ENCODE measurements at regions not wholly inside any gene's neighbourhood (a gene's known extent, or its start where the extent isn't known, plus 50 kb on each side); places are given as distances from the start of the nearest gene placed in this dataset.

DNA sequence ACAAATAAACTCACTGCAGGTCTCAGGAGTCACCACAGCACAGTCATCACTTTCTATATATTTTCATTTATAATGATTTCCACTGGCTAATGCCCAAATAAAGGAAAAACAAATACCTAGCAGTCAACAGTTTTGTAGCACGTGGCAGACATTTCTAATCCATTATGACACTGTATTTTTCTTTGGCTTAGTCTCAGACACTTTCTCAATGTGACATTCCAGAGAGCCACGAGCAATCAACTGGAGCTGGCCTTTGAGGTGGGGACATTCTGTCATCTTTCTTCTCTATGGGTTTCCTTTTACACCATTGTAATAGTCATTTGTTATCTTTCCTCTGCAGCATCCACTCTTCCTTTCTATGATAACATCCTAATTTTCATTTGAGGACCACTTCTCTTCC lies 119.7 kb downstream of the WNT5A start:
- TF ChIP-seq, protein P1, sequence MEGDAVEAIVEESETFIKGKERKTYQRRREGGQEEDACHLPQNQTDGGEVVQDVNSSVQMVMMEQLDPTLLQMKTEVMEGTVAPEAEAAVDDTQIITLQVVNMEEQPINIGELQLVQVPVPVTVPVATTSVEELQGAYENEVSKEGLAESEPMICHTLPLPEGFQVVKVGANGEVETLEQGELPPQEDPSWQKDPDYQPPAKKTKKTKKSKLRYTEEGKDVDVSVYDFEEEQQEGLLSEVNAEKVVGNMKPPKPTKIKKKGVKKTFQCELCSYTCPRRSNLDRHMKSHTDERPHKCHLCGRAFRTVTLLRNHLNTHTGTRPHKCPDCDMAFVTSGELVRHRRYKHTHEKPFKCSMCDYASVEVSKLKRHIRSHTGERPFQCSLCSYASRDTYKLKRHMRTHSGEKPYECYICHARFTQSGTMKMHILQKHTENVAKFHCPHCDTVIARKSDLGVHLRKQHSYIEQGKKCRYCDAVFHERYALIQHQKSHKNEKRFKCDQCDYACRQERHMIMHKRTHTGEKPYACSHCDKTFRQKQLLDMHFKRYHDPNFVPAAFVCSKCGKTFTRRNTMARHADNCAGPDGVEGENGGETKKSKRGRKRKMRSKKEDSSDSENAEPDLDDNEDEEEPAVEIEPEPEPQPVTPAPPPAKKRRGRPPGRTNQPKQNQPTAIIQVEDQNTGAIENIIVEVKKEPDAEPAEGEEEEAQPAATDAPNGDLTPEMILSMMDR (conservative IDR thresholded peaks at IDR 0.05) = no peak
- no peak overlapping the region for H3K27ac ChIP-seq

DNA sequence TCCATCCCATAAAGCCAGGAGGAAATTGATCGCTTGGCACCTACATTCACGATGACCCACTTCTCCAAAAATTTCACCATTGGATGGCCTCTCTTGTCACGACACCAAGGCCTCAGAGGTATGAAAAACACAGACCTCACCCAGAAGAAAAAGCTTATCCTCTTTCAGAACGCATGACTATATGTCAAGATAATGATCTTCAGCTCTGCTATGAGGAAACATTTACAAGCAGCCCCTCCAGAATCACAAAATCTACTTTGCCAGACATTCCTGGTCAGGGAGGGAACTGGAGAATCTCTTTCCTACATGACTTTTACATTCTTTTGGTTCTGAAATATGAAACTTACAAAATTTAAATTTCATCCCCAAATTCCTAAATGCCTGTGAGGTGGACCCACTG lies 122.7 kb downstream of the WNT5A start:
- H3K27ac ChIP-seq = no peak overlapping the region
- TF ChIP-seq, protein P1 (conservative IDR thresholded peaks at IDR 0.05) = no peak

DNA sequence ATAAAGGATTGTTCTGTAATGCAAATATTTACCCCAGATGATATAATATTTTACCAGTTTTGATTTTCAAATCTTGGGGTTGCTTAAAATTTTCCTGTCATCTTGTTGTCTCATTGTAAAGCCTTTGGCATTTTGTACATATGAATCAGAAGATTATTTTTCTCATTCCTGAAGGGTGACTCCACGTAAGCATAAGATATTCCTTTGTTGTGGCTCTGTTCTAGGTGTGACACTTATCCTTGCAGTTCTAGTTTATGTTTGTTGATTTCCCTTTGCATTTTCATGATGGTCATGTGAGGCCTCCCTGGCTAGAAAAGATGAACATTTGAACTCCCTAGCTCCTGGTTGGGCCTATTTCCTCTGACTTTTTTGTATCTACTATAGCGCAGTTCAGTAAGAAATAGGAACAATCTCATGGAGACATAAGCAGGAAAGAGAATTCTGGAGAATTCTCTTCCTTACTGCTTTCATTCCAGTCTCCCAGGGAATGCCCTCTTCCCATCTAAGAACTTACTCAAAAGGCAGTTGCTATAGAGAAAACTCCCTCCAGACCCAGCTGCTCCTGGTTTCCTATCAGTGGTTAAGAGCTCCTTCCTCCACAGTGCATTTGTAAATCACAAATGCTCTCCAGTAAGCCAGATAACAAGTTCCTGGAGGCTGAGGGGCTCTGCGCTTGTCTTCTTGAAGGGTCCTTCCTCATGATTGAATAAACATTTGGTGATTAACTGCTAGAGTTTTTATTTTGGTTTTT lies 124.7 kb downstream of the WNT5A start:
- H3K27ac ChIP-seq = no peak overlapping the region
- TF ChIP-seq, protein P1 (conservative IDR thresholded peaks at IDR 0.05) = no peak

DNA sequence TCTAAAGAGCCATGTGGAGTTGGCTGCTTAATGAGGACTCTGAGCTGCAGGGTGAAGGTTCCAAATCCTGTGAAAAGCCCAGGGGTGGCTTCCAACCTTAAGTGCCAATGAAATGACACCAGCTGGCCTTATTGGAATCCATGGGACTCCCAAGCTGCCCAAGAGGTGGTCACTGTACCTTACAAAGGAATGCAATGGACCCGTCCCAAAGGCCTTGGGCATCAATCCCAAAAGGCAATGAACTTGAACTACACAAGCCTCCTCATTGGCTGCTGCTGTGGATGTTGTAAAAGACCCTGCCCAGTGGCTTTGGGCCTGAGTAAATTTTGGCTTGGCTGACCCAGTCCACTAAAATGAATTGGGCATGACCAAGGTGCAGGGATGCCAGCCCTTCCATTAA lies 129.3 kb downstream of the WNT5A start:
- TF ChIP-seq, protein P1 (conservative IDR thresholded peaks at IDR 0.05) = no peak
- H3K27ac ChIP-seq = no peak overlapping the region

DNA sequence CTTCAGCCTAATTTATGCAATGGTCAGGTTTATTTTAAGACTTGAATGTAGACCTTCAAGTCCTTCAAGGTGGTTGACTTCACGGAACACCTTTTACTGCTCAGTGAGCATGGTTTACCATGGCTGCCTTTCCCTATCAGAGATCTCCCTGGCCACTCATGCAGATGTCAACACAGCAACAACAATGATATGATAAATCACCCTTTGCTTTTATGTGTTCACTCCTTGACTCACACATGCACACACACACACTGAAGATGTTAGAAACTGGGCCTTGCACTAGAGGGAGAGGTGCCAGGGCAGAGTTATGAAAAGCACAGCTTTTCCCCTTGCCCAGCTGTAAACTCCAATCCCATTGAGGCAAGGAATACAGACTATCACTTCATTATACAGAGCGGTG lies 134.4 kb downstream of the WNT5A start:
- TF ChIP-seq, protein P1 (conservative IDR thresholded peaks at IDR 0.05) = no peak
- H3K27ac ChIP-seq = no peak overlapping the region

DNA sequence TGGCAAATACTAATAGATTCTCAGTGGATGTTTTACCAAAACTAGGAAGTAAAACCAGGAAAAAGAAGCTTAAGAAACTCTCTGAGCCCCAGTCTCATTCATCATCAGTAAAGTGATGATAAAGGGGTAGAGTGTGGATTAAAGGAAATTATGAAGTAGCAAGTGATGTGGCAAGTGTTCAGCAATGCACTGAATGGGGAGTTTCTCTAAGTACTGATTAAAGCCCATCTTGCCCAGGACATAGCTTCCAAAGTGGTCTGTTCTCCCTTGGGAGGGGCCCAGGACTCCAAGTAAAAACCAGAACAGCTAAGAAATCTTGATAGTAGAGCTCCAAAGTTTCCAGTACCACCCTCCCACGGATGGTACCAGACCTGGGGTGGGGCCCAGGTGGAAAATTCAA lies 137.3 kb downstream of the WNT5A start:
- no peak overlapping the region for H3K27ac ChIP-seq
- TF ChIP-seq, protein P1 (conservative IDR thresholded peaks at IDR 0.05) = no peak

DNA sequence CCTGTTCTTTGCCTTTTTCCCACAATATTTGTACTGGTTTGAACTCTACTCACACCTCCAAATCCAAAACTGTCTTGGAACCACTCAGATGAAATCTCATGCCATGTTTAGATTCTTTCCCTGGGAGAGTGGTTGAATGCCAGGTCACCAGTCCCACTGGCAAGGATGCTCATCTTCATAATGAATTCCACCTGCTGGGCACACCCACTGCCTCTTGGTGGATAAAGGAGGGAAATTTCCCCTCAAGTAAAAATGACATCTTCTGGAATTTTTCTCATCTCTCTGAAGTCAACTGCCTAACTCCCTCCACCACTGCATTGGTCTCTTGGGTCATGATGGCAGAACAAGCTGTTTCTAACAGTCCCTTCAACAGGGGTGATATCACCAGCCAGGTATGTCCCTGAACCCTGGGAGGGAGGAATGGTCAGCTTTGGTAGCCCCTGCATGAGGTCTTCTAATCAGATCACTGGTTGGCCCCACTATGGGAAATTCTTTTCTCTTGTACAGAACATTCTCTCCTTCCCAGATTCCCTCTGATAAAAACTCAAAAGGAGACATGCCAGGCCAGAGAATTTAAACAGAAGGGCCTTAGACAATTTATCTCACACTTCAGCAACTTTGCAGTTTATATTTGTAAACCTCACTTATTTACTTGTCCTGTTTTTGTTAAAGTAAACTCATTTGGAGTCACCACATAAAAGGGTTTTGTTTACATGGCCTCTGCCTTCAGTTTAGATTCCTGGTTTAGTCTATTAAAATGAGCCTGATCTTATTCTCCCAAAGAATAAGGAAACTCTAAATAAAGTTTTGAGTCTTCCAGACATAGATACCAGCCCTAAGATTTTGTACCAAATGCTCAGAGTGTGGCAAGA lies 143.4 kb downstream of the WNT5A start:
- H3K27ac ChIP-seq = no peak overlapping the region
- TF ChIP-seq, protein P1 (conservative IDR thresholded peaks at IDR 0.05) = no peak
